SH-SY5Y (cell line): ENCODE measurements at regions not wholly inside any gene's neighbourhood (a gene's known extent, or its start where the extent isn't known, plus 50 kb on each side); places are given as distances from the start of the nearest gene placed in this dataset.

Experiments used
- GATA2 ChIP-seq: IDR thresholded peaks from 2 replicates; pipeline ENCODE4 v1.6.1; 2011; ENCODE audit warnings: mild to moderate bottlenecking, low read depth, low read length
- GATA3 ChIP-seq: IDR thresholded peaks from 2 replicates; pipeline ENCODE4 v1.6.1; 2011; ENCODE audit warnings: low read depth, mild to moderate bottlenecking, low read length, moderate library complexity

- no peak for TF ChIP-seq GATA2
- no peak for TF ChIP-seq GATA3
Observed at GRCh38 chr16:62240722-62241121, 204.5 kb upstream of the CDH8 start.

- TF ChIP-seq GATA2, result no peak
Observed at GRCh38 chr16:62225675-62226074, 189.4 kb upstream of the CDH8 start.

- TF ChIP-seq GATA2 (no peak), GATA3 (no peak)
Observed at GRCh38 chr16:62224646-62225209, 188.5 kb upstream of the CDH8 start.

GRCh38 chr16:62216837-62217236, 180.6 kb upstream of the CDH8 start:
- TF ChIP-seq GATA3 (no peak), GATA2 (no peak)

GRCh38 chr16:62213763-62214162, 177.5 kb upstream of the CDH8 start:
- TF ChIP-seq GATA2 (no peak), GATA3 (no peak)

GRCh38 chr16:62208934-62209333, 172.7 kb upstream of the CDH8 start:
- TF ChIP-seq GATA3, result no peak
- no peak; the same call in 1 of the 2 replicates for TF ChIP-seq GATA2

- no peak for TF ChIP-seq GATA3
- no peak for TF ChIP-seq GATA2
Observed at GRCh38 chr16:62205459-62205858, 169.2 kb upstream of the CDH8 start.

GRCh38 chr16:62201911-62202310, 165.7 kb upstream of the CDH8 start:
- no peak for TF ChIP-seq GATA2
- no peak for TF ChIP-seq GATA3

- TF ChIP-seq GATA3, result no peak
- no peak for TF ChIP-seq GATA2
Observed at GRCh38 chr16:62194828-62195227, 158.6 kb upstream of the CDH8 start.

GRCh38 chr16:62190426-62190825, 154.2 kb upstream of the CDH8 start:
- TF ChIP-seq GATA3 (no peak), GATA2 (no peak)

- TF ChIP-seq GATA2 (no peak), GATA3 (no peak)
Observed at GRCh38 chr16:62177351-62178203, 141.3 kb upstream of the CDH8 start.

GRCh38 chr16:62170642-62171041, 134.4 kb upstream of the CDH8 start:
- TF ChIP-seq GATA3 (no peak), GATA2 (no peak)

GRCh38 chr16:62167551-62167950, 131.3 kb upstream of the CDH8 start:
- no peak for TF ChIP-seq GATA2
- no peak for TF ChIP-seq GATA3

GRCh38 chr16:62157544-62157943, 121.3 kb upstream of the CDH8 start:
- TF ChIP-seq GATA3 (no peak), GATA2 (no peak)

- no peak for TF ChIP-seq GATA3
- TF ChIP-seq GATA2, result no peak
Observed at GRCh38 chr16:62156971-62157370, 120.7 kb upstream of the CDH8 start.

GRCh38 chr16:62149631-62150030, 113.4 kb upstream of the CDH8 start:
- no peak for TF ChIP-seq GATA3
- no peak for TF ChIP-seq GATA2

GRCh38 chr16:62137996-62138395, 101.8 kb upstream of the CDH8 start:
- TF ChIP-seq GATA2 (no peak), GATA3 (no peak)

GRCh38 chr16:62135911-62136310, 99.7 kb upstream of the CDH8 start:
- no peak for TF ChIP-seq GATA2
- no peak for TF ChIP-seq GATA3
